GM12874 (cell line): ENCODE measurements at regions not wholly inside any gene's neighbourhood (a gene's known extent, or its start where the extent isn't known, plus 50 kb on each side); places are given as distances from the start of the nearest gene placed in this dataset.

ENCODE experiments used
- CTCF ChIP-seq: IDR thresholded peaks from 2 replicates; pipeline ENCODE4 v1.5.1; 2011; ENCODE audit warnings: low read depth, mild to moderate bottlenecking, control low read depth, low read length, moderate library complexity; ENCODE audit not compliant: insufficient read depth

GRCh38 chr5:100641833-100642232 lies 106.7 kb downstream of the FAM174A start:
- TF ChIP-seq CTCF = no peak

GRCh38 chr5:100643473-100643872 lies 108.3 kb downstream of the FAM174A start:
- no peak for TF ChIP-seq CTCF

- no peak for TF ChIP-seq CTCF
These were observed 109.0 kb downstream of the FAM174A start for GRCh38 chr5:100644185-100644584.

GRCh38 chr5:100644776-100645175 lies 109.6 kb downstream of the FAM174A start:
- TF ChIP-seq CTCF = no peak

GRCh38 chr5:100646011-100646410 lies 110.8 kb downstream of the FAM174A start:
- TF ChIP-seq CTCF = no peak

- TF ChIP-seq CTCF = no peak
These were observed 111.5 kb downstream of the FAM174A start for GRCh38 chr5:100646691-100647090.

- TF ChIP-seq CTCF = no peak
These were observed 112.5 kb downstream of the FAM174A start for GRCh38 chr5:100647461-100648230.
